AG04450 (cell line): ENCODE measurements at regions not wholly inside any gene's neighbourhood (a gene's known extent, or its start where the extent isn't known, plus 50 kb on each side); places are given as distances from the start of the nearest gene placed in this dataset.
A peak's percentile ranks its signal among the peaks of the same experiment; 100 is the strongest.

Source experiments
- CTCF ChIA-PET: fragments of 300-600, 350-600 bp; formaldehyde crosslinking; extraction: SDS; loops from one replicate; lab custom pipeline; 2022; ENCODE audit warnings: antibody characterized with exemption, inconsistent platforms; lab: Charles Lee
- POLR2A ChIA-PET: fragments of 350-600 bp; formaldehyde crosslinking; extraction: SDS; loops from one replicate; lab custom pipeline; 2021; ENCODE audit warnings: antibody characterized with exemption, inconsistent platforms; lab: Yijun Ruan, JAX
- DNase-seq: peaks from one replicate; pipeline ENCODE4 v3.0.0-alpha.2; 2011; ENCODE audit warnings: low read depth, low spot score
- H3K27ac ChIP-seq: one replicate; pipeline ENCODE4 v1.5.1; 2012; ENCODE audit warnings: low read depth, low read length, control low read depth
- H3K27me3 ChIP-seq: one replicate; pipeline ENCODE4 v1.6.0; 2012; ENCODE audit warnings: low read length; ENCODE audit not compliant: control insufficient read depth, insufficient read depth
- H3K4me3 ChIP-seq: 2 replicates; pipeline ENCODE4 v1.5.1; 2011; ENCODE audit warnings: mild to moderate bottlenecking, low read depth, low read length, control low read depth
- H3K9me3 ChIP-seq: 2 replicates; pipeline ENCODE4 v1.5.1; 2012; ENCODE audit warnings: low read length; ENCODE audit not compliant: control insufficient read depth, insufficient read depth
- CTCF ChIP-seq: IDR thresholded peaks from 2 replicates; pipeline ENCODE4 v1.5.1; 2011; ENCODE audit warnings: low read depth, low read length, control low read depth, inconsistent platforms

DNA sequence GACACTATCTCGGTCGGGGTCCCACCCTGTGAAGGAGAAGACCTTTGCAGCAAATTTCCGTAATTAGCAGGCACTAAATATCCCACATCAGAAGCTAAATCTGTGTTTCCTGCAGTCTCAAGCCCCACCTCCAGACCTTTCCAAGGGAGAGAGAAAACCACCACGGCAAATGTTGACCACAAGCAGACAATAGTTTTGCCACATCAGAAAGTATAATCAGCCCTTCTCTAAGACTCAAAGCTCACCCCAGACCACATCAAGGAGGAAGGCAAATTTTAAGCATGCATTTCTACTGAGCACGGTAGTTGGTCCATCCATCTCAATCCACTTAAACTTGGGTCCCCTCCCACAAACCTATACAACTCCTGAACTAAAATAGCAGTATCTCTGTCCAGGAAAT lies 398.5 kb downstream of the GPM6A start:
- H3K4me3 ChIP-seq = no peak overlapping the region
- no peak for TF ChIP-seq CTCF
- H3K27me3 ChIP-seq = no peaks in the 10 kb centered on the region
- H3K9me3 ChIP-seq = peaks cover 10% of the 10 kb centered on the region
- peak overlapping the region; percentile 48 for H3K27ac ChIP-seq
- POLR2A ChIA-PET = no interaction called here
- CTCF ChIA-PET = no interaction called here
- no peak for DNase-seq

DNA sequence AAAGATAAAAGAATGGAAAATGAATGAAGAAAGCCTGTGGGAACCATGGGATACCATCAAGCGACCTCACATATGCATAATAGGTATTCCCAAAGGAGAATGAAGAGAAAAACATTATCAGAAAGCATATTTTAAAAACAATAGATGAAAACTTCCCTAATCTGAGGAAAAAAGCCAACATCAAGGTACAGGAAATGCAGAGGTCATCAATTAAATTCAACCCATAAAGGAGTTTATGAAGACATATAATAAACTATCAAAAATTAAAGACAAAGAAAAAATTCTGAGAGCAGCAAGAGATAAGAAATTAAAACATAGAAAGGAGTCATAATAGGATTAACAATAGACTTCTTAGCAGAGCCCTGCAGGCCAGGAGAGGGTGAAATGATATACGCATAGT lies 397.5 kb downstream of the GPM6A start:
- Histone ChIP-seq H3K27me3 (no peaks in the 10 kb centered on the region), H3K4me3 (no peak overlapping the region), H3K27ac (no peak overlapping the region), H3K9me3 (peaks cover 10% of the 10 kb centered on the region)
- DNase-seq = no peak
- TF ChIP-seq CTCF = no peak
- CTCF ChIA-PET = no interaction called here
- POLR2A ChIA-PET = no interaction called here

- DNase-seq = no peak
- H3K27ac ChIP-seq = no peak overlapping the region
These were observed 393.5 kb downstream of the GPM6A start for GRCh38 chr4:175418516-175418915.

GRCh38 chr4:175419236-175419718 lies 392.8 kb downstream of the GPM6A start:
- ChIA-PET CTCF (no interaction called here), POLR2A (no interaction called here)
- no peak for TF ChIP-seq CTCF
- Histone ChIP-seq H3K27ac (peak overlapping the region; percentile 90), H3K27me3 (no peaks in the 10 kb centered on the region), H3K9me3 (no peaks in the 10 kb centered on the region), H3K4me3 (no peak overlapping the region)
- peak; percentile 77 for DNase-seq

More at GRCh38 chr4:175418516-175418915, 393.5 kb downstream of the GPM6A start:
- no peaks in the 10 kb centered on the region for H3K27me3 ChIP-seq
- CTCF ChIA-PET = no interaction called here
- H3K9me3 ChIP-seq = peaks cover 4% of the 10 kb centered on the region; the same call in 1 of the 2 replicates
- no peak for TF ChIP-seq CTCF
- H3K4me3 ChIP-seq = no peak overlapping the region
- POLR2A ChIA-PET = no interaction called here

DNA sequence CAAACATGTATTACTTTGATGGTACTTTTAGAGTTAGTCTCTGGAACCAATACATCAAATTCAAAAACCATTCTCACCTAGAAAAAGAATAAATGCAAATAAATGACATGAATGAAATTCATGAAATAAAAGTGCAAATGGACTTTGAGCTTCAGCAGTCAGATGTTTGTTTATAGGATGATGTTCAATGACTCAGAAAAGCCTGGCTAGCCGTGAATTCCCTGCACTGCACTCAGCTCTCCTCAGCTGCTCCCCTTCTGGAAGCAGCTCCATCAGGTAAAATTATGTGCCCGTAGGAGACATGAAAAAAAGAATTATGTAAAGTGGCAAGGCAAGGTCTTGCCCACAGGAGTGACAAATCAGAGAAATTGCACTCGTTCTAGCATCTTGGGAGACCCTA lies 390.6 kb downstream of the GPM6A start:
- peaks cover 4% of the 10 kb centered on the region; the same call in 1 of the 2 replicates for H3K9me3 ChIP-seq
- no peak overlapping the region for H3K27ac ChIP-seq
- TF ChIP-seq CTCF = no peak
- ChIA-PET CTCF (interaction anchor here (0.9 kb wide), 1 partner anchor 115 kb away, joined by 3 read pairs; no protein-coding TSS in a partner anchor), POLR2A (no interaction called here)
- no peak overlapping the region for H3K4me3 ChIP-seq
- no peaks in the 10 kb centered on the region for H3K27me3 ChIP-seq
- DNase-seq = no peak
